IPS-18a (cell line): ENCODE measurements at regions not wholly inside any gene's neighbourhood (a gene's known extent, or its start where the extent isn't known, plus 50 kb on each side); places are given as distances from the start of the nearest gene placed in this dataset.
"Not testable (repeated sequence)": the region's sequence is repeated elsewhere in the genome, so short reads cannot be mapped to it uniquely, and the experiment has no call there.

Source experiments
- H3K27ac ChIP-seq: one replicate; pipeline ENCODE4 v1.5.1; 2013; ENCODE audit warnings: low read length
- H3K27me3 ChIP-seq: one replicate; pipeline ENCODE4 v1.6.1; 2013; ENCODE audit warnings: mild to moderate bottlenecking, low read length; ENCODE audit not compliant: control insufficient read depth, insufficient read depth
- H3K36me3 ChIP-seq: one replicate; pipeline ENCODE4 v1.6.1; 2013; ENCODE audit warnings: low read depth, low read length; ENCODE audit not compliant: control insufficient read depth
- H3K4me1 ChIP-seq: one replicate; pipeline ENCODE4 v1.6.1; 2013; ENCODE audit warnings: low read depth, low read length; ENCODE audit not compliant: control insufficient read depth
- H3K4me3 ChIP-seq: one replicate; pipeline ENCODE4 v1.5.1; 2013; ENCODE audit warnings: low read length
- H3K9ac ChIP-seq: one replicate; pipeline ENCODE4 v1.6.1; 2013; ENCODE audit warnings: mild to moderate bottlenecking, low read length, moderate library complexity
- H3K9me3 ChIP-seq: one replicate; pipeline ENCODE4 v1.6.1; 2013; ENCODE audit warnings: low read depth, low read length; ENCODE audit not compliant: control insufficient read depth

GRCh38 chr2:175852879-175853615, 149.0 kb downstream of the LNPK start:
- Histone ChIP-seq H3K36me3 (no peaks in the 10 kb centered on the region), H3K27me3 (no peaks in the 10 kb centered on the region), H3K4me1 (peaks cover 16% of the 10 kb centered on the region), H3K9ac (no peak overlapping the region), H3K4me3 (no peak overlapping the region), H3K9me3 (no peaks in the 10 kb centered on the region), H3K27ac (no peak overlapping the region)

GRCh38 chr2:175847128-175847527, 154.9 kb downstream of the LNPK start:
- H3K4me1 ChIP-seq, result peaks cover 12% of the 10 kb centered on the region
- no peaks in the 10 kb centered on the region for H3K9me3 ChIP-seq
- H3K9ac ChIP-seq, result no peak overlapping the region
- H3K4me3 ChIP-seq, result no peak overlapping the region
- H3K27ac ChIP-seq, result no peak overlapping the region
- H3K36me3 ChIP-seq, result no peaks in the 10 kb centered on the region
- H3K27me3 ChIP-seq, result no peaks in the 10 kb centered on the region

GRCh38 chr2:175844169-175844568, 157.9 kb downstream of the LNPK start:
- Histone ChIP-seq H3K27me3 (no peaks in the 10 kb centered on the region), H3K36me3 (no peaks in the 10 kb centered on the region), H3K27ac (peak overlapping the region; percentile 36), H3K4me3 (peak overlapping the region; percentile 38), H3K9me3 (no peaks in the 10 kb centered on the region), H3K9ac (peak overlapping the region; percentile 29), H3K4me1 (peaks cover 12% of the 10 kb centered on the region)

GRCh38 chr2:175843625-175844024, 158.4 kb downstream of the LNPK start:
- peaks cover 12% of the 10 kb centered on the region for H3K4me1 ChIP-seq
- H3K9me3 ChIP-seq, result no peaks in the 10 kb centered on the region
- peak overlapping the region; percentile 29 for H3K9ac ChIP-seq
- no peak overlapping the region for H3K4me3 ChIP-seq
- no peaks in the 10 kb centered on the region for H3K36me3 ChIP-seq
- H3K27ac ChIP-seq, result no peak overlapping the region
- no peaks in the 10 kb centered on the region for H3K27me3 ChIP-seq

DNA sequence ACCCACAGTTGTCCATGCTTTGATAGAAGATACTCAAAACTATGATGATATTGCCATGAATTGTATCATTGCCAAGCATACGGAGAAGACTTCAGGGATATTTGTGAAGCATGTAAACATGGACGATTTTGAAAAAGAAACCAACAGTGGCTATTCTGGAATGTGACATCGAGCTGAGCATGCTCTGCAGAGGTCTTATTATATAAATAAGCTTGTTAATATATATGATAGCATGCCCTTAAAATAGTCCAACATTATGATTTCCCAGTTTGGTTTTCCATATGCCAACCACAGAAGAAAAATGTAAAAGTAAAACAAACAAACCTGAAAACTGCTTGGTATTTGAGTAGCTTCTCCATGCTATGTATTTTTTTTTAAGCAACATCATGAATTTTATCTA, 159.1 kb downstream of the LNPK start:
- Histone ChIP-seq H3K27me3 (no peaks in the 10 kb centered on the region), H3K4me3 (no peak overlapping the region), H3K9ac (no peak overlapping the region), H3K9me3 (no peaks in the 10 kb centered on the region), H3K36me3 (no peaks in the 10 kb centered on the region), H3K4me1 (peaks cover 12% of the 10 kb centered on the region), H3K27ac (no peak overlapping the region)

DNA sequence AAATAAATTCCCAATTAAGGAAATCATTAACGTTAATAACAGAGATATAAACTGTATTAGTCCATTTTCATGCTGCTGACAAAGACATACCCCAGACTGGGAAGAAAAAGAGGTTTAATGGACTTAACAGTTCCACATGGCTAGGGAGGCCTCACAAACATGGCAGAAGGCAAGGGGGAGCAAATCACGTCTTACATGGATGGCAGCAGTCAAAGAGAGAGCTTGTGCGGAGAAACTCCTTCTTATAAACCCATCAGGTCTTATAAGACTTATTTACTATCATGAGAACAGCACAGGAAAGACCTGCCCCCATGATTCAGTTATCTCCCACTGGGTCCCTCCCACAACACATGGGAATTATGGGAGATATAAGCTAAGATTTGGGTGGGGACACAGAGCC, 161.3 kb downstream of the LNPK start:
- not testable (repeated sequence) for H3K9me3 ChIP-seq, H3K27me3 ChIP-seq, H3K4me3 ChIP-seq, H3K27ac ChIP-seq, H3K9ac ChIP-seq, H3K36me3 ChIP-seq
- peaks cover 12% of the 10 kb centered on the region for H3K4me1 ChIP-seq

DNA sequence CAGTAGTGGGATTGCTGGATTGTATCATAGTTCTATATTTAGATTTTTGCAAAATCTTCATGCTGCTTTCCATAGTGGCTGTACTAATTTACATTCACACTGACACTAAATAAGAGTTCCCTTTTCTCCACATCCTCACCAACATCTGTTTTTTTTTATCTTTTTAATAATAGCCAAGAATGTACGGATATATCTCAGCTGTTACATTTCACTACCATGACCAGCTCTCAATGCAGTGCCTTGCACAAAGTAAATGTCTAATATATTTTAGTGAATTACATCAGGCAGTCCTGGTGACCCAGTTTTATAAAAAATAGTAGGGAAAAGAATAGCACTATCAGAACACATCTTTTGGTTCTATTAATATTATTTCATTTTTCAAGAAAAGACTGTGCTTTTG, 161.8 kb downstream of the LNPK start:
- Histone ChIP-seq H3K4me3 (no peak overlapping the region), H3K27ac (no peak overlapping the region)

GRCh38 chr2:175838979-175839378, 163.1 kb downstream of the LNPK start:
- Histone ChIP-seq H3K4me3 (no peak overlapping the region), H3K9me3 (no peaks in the 10 kb centered on the region), H3K4me1 (peaks cover 16% of the 10 kb centered on the region), H3K27me3 (no peaks in the 10 kb centered on the region), H3K27ac (no peak overlapping the region), H3K36me3 (no peaks in the 10 kb centered on the region), H3K9ac (no peak overlapping the region)

More for the DNA sequence above, 161.8 kb downstream of the LNPK start:
- no peaks in the 10 kb centered on the region for H3K27me3 ChIP-seq
- H3K9me3 ChIP-seq, result no peaks in the 10 kb centered on the region
- H3K36me3 ChIP-seq, result no peaks in the 10 kb centered on the region
- H3K4me1 ChIP-seq, result peaks cover 12% of the 10 kb centered on the region
- no peak overlapping the region for H3K9ac ChIP-seq

- Histone ChIP-seq H3K27me3 (no peaks in the 10 kb centered on the region), H3K36me3 (no peaks in the 10 kb centered on the region), H3K9me3 (no peaks in the 10 kb centered on the region), H3K9ac (no peak overlapping the region), H3K27ac (no peak overlapping the region), H3K4me3 (no peak overlapping the region), H3K4me1 (peaks cover 13% of the 10 kb centered on the region)
These were observed 165.0 kb downstream of the LNPK start for GRCh38 chr2:175837046-175837445.

GRCh38 chr2:175836361-175836760, 165.7 kb downstream of the LNPK start:
- Histone ChIP-seq H3K4me1 (peaks cover 13% of the 10 kb centered on the region), H3K27ac (no peak overlapping the region), H3K9ac (no peak overlapping the region), H3K27me3 (no peaks in the 10 kb centered on the region), H3K4me3 (no peak overlapping the region), H3K9me3 (no peaks in the 10 kb centered on the region), H3K36me3 (no peaks in the 10 kb centered on the region)

- H3K4me1 ChIP-seq, result peaks cover 13% of the 10 kb centered on the region
- H3K36me3 ChIP-seq, result no peaks in the 10 kb centered on the region
- H3K9me3 ChIP-seq, result no peaks in the 10 kb centered on the region
- no peak overlapping the region for H3K27ac ChIP-seq
- H3K9ac ChIP-seq, result no peak overlapping the region
- no peak overlapping the region for H3K4me3 ChIP-seq
- H3K27me3 ChIP-seq, result no peaks in the 10 kb centered on the region
These were observed 167.6 kb downstream of the LNPK start for GRCh38 chr2:175834477-175834876.

- Histone ChIP-seq H3K27ac (no peak overlapping the region), H3K4me1 (peaks cover 13% of the 10 kb centered on the region), H3K4me3 (no peak overlapping the region), H3K36me3 (no peaks in the 10 kb centered on the region), H3K27me3 (no peaks in the 10 kb centered on the region), H3K9me3 (no peaks in the 10 kb centered on the region), H3K9ac (no peak overlapping the region)
These were observed 169.2 kb downstream of the LNPK start for GRCh38 chr2:175832866-175833265.
